ENCODE measurements at regions not wholly inside any gene's neighbourhood (a gene's known extent, or its start where the extent isn't known, plus 50 kb on each side); places are given as distances from the start of the nearest gene placed in this dataset.
"Not testable (repeated sequence)": the region's sequence is repeated elsewhere in the genome, so short reads cannot be mapped to it uniquely, and the experiment has no call there.

- DNase-seq (ENCODE audit: low spot score): no peak
These were observed 721.4 kb upstream of the NR2F2 start for GRCh38 chr15:95609096-95609495.

- DNase-seq (ENCODE audit: low spot score): no peak
These were observed 719.6 kb upstream of the NR2F2 start for GRCh38 chr15:95610945-95611344.

DNA sequence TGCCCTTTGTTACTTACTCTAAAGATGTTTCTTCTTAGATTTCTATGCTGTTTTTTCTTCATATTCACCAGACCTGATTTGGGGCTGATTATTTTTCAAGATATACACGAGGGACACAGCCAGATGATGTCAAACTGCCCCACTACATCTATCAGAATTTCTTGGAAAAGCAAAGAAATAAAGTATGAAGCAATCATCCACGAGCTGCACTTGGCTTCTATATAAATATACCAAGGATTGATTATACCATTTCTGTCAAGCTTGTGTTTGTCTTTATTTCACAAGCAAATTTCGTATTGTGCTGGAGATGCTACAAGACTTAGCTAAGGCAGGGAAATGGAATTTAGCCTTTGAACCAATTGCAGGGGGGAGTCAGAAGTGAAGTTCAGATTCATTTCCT, 715.1 kb upstream of the NR2F2 start:
- no peak for DNase-seq (ENCODE audit: low spot score)

DNA sequence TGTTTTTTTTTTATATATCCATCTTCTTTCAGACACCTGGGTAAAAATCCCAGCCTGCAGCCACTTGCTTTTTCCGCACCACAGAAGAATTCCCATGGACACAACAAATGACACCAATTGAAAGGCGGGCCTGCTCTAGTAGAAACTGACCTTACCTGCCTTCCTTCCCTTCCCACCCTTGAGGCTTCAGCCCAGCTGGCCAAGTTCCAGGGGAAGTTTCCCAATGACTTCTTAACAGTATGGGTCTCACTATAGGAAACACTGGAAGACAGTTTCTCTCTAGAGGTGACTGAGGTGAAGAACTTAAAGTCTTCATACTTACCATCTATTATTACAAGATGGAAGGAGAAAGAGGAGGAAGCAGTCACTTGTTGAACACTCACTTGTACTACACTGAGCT, 714.2 kb upstream of the NR2F2 start:
- no peak for DNase-seq (ENCODE audit: low spot score)

- no peak for DNase-seq (ENCODE audit: low spot score)
These were observed 709.4 kb upstream of the NR2F2 start for GRCh38 chr15:95620934-95621579.

- DNase-seq (ENCODE audit: low spot score): no peak
These were observed 707.7 kb upstream of the NR2F2 start for GRCh38 chr15:95622843-95623242.

DNA sequence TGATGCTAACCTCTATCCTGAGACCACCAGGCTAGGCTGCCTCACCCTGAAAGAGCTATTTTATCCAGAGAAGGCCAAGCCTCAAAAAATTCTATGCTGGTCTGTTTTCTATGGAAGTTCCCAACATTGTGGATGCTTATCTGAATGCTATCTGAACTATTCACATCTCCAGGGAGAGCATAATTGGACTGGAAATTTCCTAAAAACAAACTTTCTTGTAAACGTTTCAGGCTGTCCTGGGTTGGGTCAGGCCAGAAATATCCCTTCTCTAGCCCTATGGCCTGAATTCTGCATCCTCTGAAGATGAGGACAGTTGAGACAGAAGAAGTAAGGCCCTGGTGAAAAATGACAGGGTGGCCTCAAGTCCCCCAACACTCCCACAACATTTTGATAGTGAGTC, 706.4 kb upstream of the NR2F2 start:
- DNase-seq (ENCODE audit: low spot score): no peak

DNA sequence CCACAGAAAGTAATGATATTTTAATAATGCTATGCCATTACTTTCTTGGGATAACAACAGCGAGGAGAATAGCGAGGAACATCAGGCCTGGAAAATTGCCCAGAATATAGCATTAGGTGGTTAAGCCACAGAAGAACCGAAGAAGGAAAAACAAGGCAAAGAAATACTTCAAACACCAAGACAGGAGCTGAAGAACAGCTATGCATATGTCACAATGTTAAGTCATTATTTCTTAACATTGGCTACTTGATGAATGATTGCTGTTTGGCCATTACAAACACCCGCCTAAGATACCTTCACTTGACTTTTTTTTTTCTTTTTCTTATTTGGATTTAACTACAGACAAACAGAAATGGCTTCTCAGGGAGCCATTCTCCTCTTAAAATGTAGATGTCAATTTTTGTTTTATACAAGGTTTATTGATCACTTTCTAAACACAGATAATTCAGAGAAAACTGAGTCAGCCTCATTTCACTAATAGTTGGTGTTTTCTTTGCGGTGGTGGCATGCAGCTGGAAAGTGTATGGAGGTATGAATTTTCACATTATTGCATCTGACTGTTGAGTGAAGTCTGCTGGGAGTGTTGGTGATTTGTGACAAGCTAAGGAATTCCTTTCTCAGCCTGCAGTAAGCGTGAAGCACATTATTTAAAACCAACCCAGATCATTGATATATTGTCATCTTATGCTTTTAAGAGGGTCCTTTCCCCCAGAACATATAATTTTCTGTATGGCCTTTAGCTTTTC, 705.7 kb upstream of the NR2F2 start:
- no peak for DNase-seq (ENCODE audit: low spot score)

GRCh38 chr15:95626501-95627361, 703.8 kb upstream of the NR2F2 start:
- DNase-seq (ENCODE audit: low spot score): no peak

DNA sequence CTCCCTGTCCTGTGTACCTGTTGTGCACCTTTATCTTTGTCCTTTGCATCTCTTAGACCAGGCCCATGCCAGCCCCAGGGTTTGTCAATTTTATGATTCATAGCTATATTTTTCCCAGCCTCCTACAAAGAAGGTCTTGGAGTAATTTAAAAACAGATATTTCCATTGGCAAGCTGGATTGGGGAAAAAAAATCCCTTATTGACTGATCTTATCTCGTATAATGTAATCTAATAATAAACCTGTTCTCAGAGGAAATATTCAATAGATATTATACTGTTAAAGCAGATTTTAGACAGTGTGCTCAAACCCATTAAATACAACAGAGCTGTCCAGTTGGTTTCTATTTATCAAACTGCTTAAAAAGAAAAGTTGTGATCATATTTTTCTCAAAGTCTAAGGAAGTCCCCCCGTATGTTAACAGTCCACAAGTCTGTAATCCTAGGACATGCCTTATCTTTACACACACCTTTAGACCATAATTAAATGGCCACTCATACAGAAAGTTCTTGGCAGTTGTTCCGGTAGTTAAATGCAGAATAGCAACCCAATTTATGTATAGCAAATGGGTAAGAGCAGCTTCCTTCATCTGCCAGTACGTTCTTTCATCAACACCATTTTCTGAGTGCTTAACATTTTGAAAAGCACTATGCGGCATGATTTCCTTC, 700.9 kb upstream of the NR2F2 start:
- no peak for DNase-seq (ENCODE audit: low spot score)

DNA sequence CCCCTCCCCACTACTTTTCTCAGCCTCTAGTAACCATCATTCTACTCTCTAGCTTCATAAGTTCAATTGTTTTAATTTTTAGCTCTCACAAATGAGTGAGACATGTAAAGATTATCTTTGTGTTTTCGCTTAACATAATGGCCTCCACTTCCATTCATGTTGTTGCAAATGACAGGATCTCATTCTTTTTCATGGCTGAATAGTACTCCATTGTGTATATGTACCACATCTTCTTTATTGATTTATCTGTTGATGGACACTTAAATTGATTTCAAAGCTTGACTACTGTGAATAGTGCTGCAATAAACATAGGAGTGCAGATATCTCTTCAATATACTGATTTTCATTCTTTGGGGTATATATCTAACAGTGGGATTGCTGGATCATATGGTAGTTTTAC, 699.8 kb upstream of the NR2F2 start:
- no peak for DNase-seq (ENCODE audit: low spot score)

GRCh38 chr15:95635666-95636065, 694.8 kb upstream of the NR2F2 start:
- no peak for DNase-seq (ENCODE audit: low spot score)

- DNase-seq (ENCODE audit: low spot score): no peak
These were observed 694.4 kb upstream of the NR2F2 start for GRCh38 chr15:95636107-95636506.

DNA sequence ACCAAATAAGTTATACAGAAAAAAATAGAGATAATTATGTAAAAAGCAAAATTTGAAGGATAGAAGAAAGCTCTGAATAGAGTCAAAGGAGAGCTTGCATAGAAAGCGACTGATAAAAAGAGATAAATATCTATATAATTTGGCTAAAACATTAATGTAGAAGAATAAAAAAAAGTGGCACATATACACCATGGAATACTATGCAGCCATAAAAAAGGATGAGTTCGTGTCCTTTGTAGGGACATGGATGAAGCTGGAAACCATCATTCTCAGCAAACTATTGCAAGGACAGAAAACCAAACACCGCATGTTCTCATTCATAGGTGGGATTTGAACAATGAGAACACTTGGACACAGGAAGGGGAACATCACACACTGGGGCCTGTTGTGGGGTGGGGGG, 693.3 kb upstream of the NR2F2 start:
- not testable (repeated sequence) for DNase-seq (ENCODE audit: low spot score)

DNA sequence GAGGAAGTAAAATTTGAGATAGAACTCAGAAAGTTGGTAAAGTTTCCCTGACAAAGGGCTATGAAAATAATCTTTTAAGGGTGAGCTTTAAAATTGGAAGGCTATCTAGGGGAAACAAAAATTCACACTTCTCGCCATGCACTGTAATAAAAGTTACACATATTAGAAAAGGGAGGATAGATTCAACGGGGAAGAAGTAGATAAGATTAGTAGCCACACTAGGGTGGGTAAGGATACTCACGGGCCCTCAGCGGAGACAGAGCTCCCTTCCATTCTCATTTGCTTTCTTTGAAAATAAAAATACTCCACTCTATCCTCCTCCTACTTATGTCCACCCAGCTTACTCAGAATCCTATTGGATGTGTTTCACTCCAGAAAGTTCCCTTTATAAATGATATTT, 691.3 kb upstream of the NR2F2 start:
- no peak for DNase-seq (ENCODE audit: low spot score)

DNA sequence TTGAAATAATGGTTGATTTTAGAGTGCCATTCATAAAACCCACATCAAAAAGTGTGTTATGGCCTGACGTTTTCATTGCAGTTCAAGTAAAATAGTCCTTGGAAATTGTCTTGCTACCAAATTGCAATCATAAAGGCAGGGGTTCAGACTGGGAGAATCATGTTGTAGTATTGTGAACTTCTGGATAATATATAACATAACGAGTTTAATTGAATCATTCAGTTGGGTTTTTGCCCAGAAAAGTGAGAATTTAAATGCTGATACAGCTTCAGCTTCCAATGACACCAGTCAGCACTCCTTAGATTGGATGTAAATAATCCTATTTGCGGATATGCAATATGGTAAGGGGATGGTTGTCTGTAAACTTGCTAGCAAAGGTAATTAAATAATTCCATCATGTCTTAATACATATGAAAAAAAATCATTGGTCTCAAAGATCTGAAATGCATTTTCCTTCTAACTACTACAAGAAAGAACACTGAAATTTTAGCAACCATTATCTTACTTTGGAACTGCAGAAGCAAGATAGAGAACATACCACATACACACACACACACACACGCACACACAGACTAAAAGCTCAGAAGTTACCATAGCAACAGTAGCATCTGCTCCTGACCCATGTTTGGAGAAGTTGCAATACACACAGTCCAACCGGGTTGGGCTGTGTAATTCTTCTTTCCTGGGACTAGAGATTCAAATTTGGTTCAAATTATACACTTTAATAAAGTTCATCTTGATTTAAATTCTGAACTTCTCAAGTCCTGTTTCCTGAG, 686.2 kb upstream of the NR2F2 start:
- DNase-seq (ENCODE audit: low spot score): no peak

- no peak for DNase-seq (ENCODE audit: low spot score)
These were observed 684.6 kb upstream of the NR2F2 start for GRCh38 chr15:95645791-95646338.

DNA sequence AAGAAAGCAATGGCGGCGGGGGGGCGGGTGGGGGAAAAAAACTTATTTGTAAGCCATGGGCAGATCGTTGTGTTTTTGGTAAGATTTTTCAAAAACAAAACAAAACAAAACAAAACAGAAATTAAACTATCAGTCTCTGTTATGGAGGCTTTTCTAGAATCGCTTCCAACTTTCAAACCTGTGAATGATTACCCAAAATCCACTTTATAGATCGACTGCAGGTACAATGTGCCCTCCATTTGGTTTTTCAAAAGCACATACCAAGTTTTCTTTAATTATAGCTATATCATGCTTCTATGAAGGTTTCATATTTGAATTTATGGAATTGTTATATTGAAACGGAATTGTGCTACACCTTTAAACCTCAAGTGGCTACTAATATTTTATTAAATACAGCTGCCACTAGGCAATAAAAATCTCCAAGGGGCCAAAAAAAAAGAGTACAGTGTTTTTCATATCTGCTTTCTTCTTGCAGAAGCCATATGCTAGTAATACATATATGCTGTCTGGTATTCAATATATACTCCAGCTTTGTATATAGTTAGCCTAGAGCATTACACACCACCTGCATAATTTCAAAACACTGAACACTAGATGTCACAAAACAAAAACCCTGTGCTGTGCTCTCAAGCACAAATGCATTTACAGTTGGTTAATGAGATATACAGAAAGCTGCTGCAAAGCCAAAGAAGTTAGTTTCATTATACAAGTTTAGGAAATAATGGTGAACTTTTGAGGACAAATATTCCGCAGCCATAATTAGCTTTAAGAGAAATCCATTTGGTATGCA, 683.8 kb upstream of the NR2F2 start:
- no peak for DNase-seq (ENCODE audit: low spot score)

DNA sequence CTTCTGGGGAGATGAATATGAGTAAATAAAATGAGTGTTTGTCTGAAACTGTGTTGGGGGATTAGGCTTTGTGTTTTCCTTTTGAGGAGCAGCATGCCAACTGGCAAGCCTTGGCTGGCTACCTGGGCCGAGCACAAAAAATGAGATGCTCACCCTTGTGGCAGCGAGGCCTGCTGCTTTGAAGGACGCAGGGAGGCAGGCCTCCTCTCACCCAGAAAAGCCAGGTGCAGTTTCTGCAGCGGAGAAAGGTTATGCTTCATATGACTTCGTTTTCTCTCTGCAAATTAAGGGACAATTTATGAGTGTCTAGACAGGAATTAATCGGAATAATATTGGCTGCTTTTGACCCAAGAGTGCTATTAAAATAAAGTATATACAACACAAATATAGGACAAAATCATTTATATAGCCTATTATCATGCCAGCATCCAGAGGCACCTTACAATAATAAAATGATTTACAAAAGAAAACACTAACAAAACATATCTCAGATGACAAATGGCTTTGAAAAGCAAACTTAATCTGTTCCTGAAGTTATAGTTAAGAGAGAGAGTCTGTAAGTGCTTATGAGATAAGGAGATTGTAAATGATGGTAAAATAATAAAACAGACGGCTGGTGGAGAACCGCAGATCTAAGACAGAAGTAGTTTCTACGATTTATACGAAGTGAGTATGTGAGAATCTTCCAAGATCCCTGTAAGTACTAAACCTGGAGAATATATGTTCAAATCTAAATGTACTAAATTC, 682.8 kb upstream of the NR2F2 start:
- no peak for DNase-seq (ENCODE audit: low spot score)

DNA sequence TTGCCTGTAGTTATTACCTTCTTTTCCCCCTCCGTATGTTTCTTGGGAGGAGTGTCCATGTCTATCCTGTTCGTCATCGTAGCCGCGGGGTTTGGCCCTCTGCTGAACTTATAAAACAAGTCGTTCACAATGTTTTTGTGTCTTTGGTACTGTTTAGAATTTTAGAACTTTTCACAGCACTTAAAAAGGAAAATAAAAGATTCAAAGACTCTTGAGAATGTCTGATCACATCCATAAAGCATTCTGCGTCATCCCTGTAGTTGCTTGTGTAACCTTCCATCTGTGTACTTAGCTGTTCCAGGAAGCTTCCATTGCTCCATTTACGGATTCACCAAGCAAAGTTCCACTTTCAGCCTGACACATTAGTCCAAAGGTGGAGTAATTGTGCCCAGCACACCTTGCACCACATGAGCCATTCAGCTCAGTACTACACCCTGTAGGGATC, 677.1 kb upstream of the NR2F2 start:
- DNase-seq (ENCODE audit: low spot score): no peak

Data from germinal center (tissue), 1 donor.